Mesodermal cell (in vitro differentiated cells): ENCODE measurements at regions not wholly inside any gene's neighbourhood (a gene's known extent, or its start where the extent isn't known, plus 50 kb on each side); places are given as distances from the start of the nearest gene placed in this dataset.
"Not testable (repeated sequence)": the region's sequence is repeated elsewhere in the genome, so short reads cannot be mapped to it uniquely, and the experiment has no call there.

Experiments
- H3K27ac ChIP-seq: 2 replicates; pipeline ENCODE4 v1.7.0; 2013; ENCODE audit warnings: mild to moderate bottlenecking, low read depth, low read length, moderate library complexity; ENCODE audit not compliant: severe bottlenecking
- H3K36me3 ChIP-seq: 2 replicates; pipeline ENCODE4 v1.7.1; 2013; ENCODE audit warnings: mild to moderate bottlenecking, low read length, moderate library complexity; ENCODE audit not compliant: control insufficient read depth, insufficient read depth
- H3K4me1 ChIP-seq: one replicate; pipeline ENCODE4 v1.7.1; 2013; ENCODE audit warnings: mild to moderate bottlenecking, low read length; ENCODE audit not compliant: insufficient read depth, control insufficient read depth, poor library complexity, severe bottlenecking
- H3K4me3 ChIP-seq: 2 replicates; pipeline ENCODE4 v1.7.0; 2013; ENCODE audit warnings: low read length, control low read depth, mild to moderate bottlenecking; ENCODE audit not compliant: insufficient read depth, poor library complexity, severe bottlenecking; ENCODE audit errors: extremely low read depth
- H3K9me3 ChIP-seq: 2 replicates; pipeline ENCODE4 v1.7.1; 2013; ENCODE audit warnings: mild to moderate bottlenecking, low read length, moderate library complexity; ENCODE audit not compliant: control insufficient read depth
- WGBS, 2 experiments: methylation state at CpG; one replicate each; pipeline ENCODE4 v1.1.5; 2013; ENCODE audit warnings: missing lambda C conversion rate in 2 of 2; ENCODE audit not compliant: insufficient coverage in 2 of 2; 5-methylcytosine and 5-hydroxymethylcytosine counted together

DNA sequence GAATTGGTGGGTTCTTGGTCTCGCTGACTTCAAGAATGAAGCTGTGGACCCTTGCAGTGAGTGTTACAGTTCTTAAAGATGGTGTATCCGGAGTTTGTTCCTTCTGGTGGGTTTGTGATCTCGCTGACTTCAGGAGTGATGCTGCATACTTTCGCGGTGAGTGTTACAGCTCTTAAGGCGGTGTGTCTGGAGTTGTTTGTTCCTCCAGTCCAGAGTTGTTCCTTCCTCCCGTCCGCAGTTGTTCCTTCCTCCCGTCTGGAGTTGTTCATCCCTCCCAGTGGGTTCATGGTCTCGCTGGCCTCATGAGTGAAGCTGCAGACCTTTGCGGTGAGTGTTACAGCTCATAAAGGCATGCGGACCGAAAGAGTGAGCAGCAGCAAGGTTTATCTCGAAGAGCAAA, 159.6 kb upstream of the ADAMTSL1 start:
- peaks cover 8% of the 10 kb centered on the region for H3K9me3 ChIP-seq
- H3K36me3 ChIP-seq = no peaks in the 10 kb centered on the region
- 89 to 92% methylated on average over 13 to 14 of the region's 14 CpGs for WGBS, 2 experiments
- H3K4me3 ChIP-seq = no peak overlapping the region
- no peak overlapping the region for H3K27ac ChIP-seq
- H3K4me1 ChIP-seq = no peaks in the 10 kb centered on the region

DNA sequence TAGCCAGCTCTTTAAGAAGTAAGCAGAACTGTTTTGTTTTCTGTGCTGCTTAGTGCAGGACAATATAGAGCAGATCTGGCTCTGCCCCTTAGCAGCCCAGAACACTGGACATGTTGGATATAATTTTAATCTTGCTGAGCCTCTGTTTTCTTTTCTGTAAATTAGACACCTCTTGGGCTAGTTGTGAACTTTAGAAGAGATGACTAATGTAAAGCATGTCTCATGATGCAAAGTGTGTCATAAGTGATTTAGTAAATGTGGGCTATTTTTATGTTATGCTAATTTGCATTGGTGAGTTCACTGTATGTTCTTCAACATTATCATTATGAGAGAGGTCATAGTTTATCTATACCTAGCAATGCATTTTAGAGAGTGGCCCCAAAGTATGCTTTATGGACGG, 156.1 kb upstream of the ADAMTSL1 start:
- Histone ChIP-seq H3K36me3 (no peaks in the 10 kb centered on the region), H3K4me3 (no peak overlapping the region), H3K4me1 (no peaks in the 10 kb centered on the region), H3K9me3 (peaks cover 8% of the 10 kb centered on the region), H3K27ac (no peak overlapping the region)
- 100% methylated on average over 1 of the region's 1 CpG; no CpG with 5 or more reads in 1 of the 2 experiments for WGBS, 2 experiments

DNA sequence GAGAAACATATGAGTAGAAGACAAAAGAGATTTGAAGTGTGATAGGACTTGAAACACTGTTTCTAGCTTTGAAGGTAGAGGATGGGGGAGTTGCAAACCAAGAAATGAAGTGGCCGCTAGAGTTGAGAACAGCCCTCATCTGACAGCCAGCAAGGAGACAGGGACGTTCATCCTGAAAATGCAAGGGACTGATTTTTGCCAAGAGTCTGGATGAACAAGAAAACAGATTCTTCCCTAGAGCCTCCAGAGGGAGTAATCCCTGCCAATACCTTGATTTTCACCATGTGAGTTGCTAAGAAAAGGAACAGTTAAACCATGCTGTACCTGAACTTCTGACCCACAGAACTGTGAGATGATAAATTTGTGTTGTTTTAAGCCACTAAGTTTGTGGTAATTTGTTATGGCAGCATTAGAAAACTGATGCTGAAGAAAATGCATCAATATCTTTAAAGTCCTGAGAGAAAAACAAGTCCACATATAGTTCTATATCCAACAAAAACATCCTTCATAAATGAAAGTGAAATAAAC, 154.0 kb upstream of the ADAMTSL1 start:
- no peaks in the 10 kb centered on the region for H3K36me3 ChIP-seq

DNA sequence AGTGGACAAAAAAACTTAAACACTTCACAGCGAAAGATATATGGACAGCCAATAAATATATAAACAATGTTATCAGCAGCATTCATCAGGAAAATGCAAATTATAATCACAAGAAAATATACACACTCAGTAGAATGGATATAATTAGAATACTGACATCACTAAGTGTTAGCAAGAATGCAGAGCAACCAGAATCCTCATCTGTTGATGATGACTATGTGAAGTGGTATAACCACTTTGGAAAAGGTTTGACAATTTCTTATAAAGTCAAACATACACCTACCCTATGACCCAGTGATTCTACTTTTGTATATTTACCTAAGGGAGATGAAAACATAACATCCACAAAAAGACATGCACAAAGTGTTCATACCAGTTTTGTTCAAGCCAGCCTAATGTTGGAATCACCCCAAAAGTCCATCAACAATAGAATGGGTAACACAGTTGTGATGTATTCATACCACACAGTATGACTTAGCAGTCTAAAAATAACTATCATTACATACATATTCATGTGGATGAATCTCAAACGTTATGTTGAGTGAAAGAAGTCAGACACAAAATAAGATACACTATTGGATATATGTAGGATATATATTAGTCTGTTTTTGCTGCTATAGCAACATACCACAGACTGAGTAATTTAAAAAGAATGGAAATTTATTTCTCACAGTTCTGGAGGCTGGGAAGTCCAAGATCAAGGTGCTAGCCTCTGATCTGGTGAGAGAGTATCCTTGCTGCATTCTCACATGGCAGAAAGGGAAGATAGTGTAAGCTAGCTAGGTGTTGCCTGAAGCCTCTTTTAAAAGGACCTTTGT, 148.8 kb upstream of the ADAMTSL1 start:
- no peaks in the 10 kb centered on the region for H3K4me1 ChIP-seq
- H3K4me3 ChIP-seq = no peak overlapping the region
- WGBS, 2 experiments = no CpG with 5 or more reads among the region's 2 CpGs
- no peaks in the 10 kb centered on the region for H3K9me3 ChIP-seq
- H3K27ac ChIP-seq = no peak overlapping the region
- H3K36me3 ChIP-seq = no peaks in the 10 kb centered on the region

More for the DNA sequence above, 154.0 kb upstream of the ADAMTSL1 start:
- Histone ChIP-seq H3K9me3 (peaks cover 7% of the 10 kb centered on the region), H3K4me3 (no peak overlapping the region), H3K27ac (no peak overlapping the region), H3K4me1 (no peaks in the 10 kb centered on the region)
- WGBS, 2 experiments = 56 to 88% methylated on average over 1 to 2 of the region's 2 CpGs

DNA sequence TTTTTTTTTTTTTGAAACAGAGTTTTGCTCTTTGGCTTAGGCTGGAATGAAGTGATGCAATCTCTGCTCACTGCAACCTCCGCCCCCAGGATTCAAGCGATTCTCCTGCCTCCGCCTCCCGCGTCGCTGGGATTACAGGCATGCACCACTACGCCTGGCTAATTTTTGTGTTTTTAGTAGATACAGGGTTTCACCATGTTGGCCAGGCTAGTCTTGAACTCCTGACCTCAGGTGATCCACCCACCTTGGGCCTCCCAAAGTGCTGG, 148.3 kb upstream of the ADAMTSL1 start:
- WGBS, 2 experiments = 100% methylated on average over 7 of the region's 7 CpGs
- not testable (repeated sequence) for H3K9me3 ChIP-seq, H3K4me1 ChIP-seq, H3K27ac ChIP-seq, H3K36me3 ChIP-seq, H3K4me3 ChIP-seq

DNA sequence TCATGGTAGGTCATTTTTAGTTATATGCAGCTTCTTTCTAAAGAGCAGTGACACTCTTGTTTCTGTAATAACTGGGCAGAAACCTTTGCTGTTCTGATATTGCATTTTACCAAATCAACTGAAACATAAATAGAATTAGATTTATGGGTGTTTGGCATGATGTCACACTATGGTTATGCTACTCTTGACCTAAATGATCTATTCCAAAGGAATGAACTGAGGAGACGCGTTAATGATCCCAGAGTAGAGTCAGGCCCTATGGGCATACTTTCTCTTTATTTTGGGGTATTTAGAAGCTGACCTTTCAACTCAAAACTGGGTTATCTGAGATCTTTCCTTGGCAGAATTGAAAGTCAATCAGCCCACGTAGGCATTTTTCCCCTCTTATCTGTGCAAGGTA, 146.8 kb upstream of the ADAMTSL1 start:
- Histone ChIP-seq H3K27ac (no peak overlapping the region), H3K4me3 (no peak overlapping the region), H3K4me1 (peaks cover 6% of the 10 kb centered on the region), H3K9me3 (no peaks in the 10 kb centered on the region), H3K36me3 (no peaks in the 10 kb centered on the region)
- WGBS, 2 experiments = 100% methylated on average over 2 of the region's 3 CpGs; no CpG with 5 or more reads in 1 of the 2 experiments

DNA sequence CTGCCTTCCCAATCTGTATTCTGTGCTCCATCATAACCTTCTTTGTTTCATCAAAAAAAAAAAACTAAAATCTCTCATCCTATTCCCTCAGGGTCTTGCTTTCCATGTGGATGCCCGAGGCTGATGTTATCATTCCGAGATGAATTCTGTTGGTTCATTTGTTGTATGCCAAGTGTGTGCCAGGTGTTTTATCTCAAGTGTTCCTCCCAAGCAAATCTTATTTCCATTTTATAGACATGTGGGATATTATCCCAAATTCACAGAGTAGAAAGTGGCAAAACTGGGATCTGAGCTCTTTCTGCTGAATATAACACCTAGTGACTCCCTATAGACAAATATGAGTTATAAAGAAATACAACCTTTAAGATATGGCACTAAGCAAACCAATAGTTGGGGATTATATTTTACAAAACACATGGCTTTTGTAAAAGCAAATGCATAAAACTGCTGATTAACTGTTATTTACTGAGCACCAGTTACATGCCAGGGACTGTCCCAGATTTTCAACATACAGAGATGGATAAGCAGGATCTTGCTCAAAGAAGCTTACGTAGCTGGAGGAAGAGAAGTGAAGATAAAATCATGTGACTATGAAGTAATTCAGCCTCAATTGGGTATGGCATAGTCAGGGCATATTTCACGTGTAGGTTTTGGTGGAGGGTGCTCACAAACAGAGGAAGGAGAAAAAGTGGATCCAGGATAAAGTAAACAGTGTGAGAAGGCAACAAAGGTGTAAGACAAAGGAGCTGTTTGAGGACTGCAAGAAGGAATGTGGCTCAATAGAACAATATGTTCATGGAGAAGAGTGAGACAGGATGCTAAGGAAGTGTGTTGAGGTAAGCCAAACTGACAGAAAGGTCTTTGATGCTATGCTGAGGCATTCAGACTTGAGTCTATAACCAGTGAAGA, 143.3 kb upstream of the ADAMTSL1 start:
- Histone ChIP-seq H3K9me3 (no peaks in the 10 kb centered on the region), H3K4me3 (no peak overlapping the region), H3K4me1 (peaks cover 6% of the 10 kb centered on the region), H3K36me3 (no peaks in the 10 kb centered on the region), H3K27ac (no peak overlapping the region)
- 63 to 78% methylated on average over 1 to 2 of the region's 4 CpGs for WGBS, 2 experiments

DNA sequence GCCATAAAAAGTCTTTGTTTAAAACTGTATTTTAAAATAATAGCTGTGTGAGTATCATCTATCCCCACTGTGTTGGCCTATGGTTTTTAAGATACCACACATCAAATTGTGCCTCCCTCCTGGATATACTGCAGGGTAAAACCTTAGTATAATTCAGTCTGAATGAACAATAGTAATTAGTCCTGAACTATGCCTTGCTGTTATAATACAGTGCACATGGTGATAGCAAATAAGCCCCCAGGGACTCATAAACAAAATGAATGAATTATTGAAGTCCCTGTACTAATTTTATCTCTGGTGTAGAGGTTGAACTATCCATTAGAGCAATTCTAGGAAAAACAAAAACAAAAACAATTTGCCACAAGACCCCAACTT, 142.7 kb upstream of the ADAMTSL1 start:
- H3K4me1 ChIP-seq = peaks cover 6% of the 10 kb centered on the region
- H3K4me3 ChIP-seq = no peak overlapping the region
- no peaks in the 10 kb centered on the region for H3K36me3 ChIP-seq
- no peak overlapping the region for H3K27ac ChIP-seq
- no peaks in the 10 kb centered on the region for H3K9me3 ChIP-seq

DNA sequence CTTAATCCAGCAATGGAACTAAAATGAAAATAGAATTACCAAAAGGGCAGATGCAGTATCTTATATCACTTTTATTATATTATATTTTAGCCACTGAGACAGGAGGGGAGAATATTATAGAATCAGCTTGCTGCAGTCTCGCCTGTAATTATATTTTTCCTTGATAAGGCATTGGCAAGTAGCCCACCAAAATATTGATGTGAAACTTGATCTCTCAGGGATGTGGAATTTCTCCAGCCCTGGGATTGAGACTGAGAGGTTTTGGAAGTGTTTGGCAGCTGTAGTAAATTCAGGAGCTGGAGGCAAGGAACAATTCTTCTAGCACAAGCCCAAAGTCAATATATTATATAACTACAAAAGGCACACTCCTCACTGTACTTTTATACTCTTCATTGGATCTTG, 142.1 kb upstream of the ADAMTSL1 start:
- Histone ChIP-seq H3K27ac (no peak overlapping the region), H3K4me3 (no peak overlapping the region), H3K4me1 (peaks cover 6% of the 10 kb centered on the region), H3K9me3 (no peaks in the 10 kb centered on the region), H3K36me3 (no peaks in the 10 kb centered on the region)
- 83% methylated on average over 1 of the region's 1 CpG; no CpG with 5 or more reads in 1 of the 2 experiments for WGBS, 2 experiments

DNA sequence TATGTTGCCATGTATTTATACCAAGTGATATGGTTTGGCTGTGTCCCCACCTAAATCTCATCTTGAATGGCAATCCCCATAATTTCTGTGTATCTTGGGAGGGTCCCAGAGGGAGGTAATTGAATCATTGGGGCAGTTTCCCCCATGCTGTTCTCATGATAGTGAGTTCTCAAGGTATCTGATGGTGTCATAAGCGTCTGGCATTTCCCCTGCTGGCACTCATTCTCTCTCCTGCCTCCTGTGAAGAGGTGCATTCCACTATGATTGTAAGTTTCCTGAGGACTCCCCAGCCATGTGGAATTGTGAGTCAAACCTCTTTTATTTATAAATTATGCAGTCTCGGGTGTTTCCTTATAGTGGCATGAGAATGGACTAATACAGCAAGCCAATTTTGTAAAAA, 140.8 kb upstream of the ADAMTSL1 start:
- Histone ChIP-seq H3K4me3 (no peak overlapping the region), H3K9me3 (no peaks in the 10 kb centered on the region), H3K36me3 (no peaks in the 10 kb centered on the region), H3K4me1 (peaks cover 6% of the 10 kb centered on the region), H3K27ac (no peak overlapping the region)
- 80% methylated on average over 1 of the region's 2 CpGs; no CpG with 5 or more reads in 1 of the 2 experiments for WGBS, 2 experiments
